ENCODE measurements at regions not wholly inside any gene's neighbourhood (a gene's known extent, or its start where the extent isn't known, plus 50 kb on each side); places are given as distances from the start of the nearest gene placed in this dataset.
"Not testable (repeated sequence)": the region's sequence is repeated elsewhere in the genome, so short reads cannot be mapped to it uniquely, and the experiment has no call there.

DNA sequence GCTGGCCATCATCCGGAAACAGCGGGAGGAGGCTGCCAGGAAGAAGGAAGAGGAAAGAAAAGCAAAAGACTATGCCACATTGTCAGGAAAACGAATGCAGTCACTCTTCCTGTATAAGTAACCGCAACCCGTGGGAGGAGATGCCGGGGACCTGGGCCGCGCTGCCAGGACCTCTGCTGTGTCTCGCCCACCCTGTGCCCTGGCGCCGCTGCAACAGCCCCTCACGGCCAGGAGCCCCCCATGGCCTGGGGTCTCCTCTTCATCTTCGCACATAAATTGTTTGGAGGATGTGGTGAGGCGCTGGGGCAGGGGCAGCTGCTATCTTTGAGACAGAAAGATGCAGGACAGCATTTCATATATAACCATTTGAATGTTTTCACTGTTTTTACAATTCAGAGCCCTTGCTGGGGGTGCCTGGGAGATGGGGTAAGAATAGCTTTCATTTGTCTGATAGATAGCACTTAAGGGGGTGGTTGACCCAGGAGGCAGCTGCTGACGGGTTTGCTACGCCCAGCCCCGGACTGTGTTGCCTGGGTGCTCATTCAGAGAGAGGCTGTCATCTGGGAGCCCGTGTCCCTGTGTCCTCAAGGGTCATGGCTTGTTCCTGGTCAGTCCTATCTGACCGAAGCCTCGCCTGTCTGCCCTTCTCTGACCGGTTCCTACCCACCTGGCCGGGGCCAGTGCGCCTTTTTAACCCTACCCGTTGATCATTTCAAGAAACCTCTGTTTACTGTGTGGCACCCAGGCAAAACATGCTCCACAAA, 1067.7 kb upstream of the COX7C start:
- peaks cover 4% of the 10 kb centered on the region; the same call in 1 of the 2 replicates for H3K4me1 ChIP-seq (ENCODE audit: insufficient read depth, low read length)
- no peak overlapping the region for H3K9ac ChIP-seq (ENCODE audit: low read depth, low read length)
- no peak overlapping the region for H3K4me3 ChIP-seq (ENCODE audit: low read length)
- H3K36me3 ChIP-seq (ENCODE audit: insufficient read depth, low read depth, low read length): no peaks in the 10 kb centered on the region
- H3K9me3 ChIP-seq (ENCODE audit: insufficient read depth, low read depth, low read length): peaks cover 3% of the 10 kb centered on the region; the same call in 1 of the 2 replicates
- H3K27me3 ChIP-seq (ENCODE audit: insufficient read depth, low read length): no peaks in the 10 kb centered on the region
- H3K27ac ChIP-seq (ENCODE audit: low read length): no peak overlapping the region

DNA sequence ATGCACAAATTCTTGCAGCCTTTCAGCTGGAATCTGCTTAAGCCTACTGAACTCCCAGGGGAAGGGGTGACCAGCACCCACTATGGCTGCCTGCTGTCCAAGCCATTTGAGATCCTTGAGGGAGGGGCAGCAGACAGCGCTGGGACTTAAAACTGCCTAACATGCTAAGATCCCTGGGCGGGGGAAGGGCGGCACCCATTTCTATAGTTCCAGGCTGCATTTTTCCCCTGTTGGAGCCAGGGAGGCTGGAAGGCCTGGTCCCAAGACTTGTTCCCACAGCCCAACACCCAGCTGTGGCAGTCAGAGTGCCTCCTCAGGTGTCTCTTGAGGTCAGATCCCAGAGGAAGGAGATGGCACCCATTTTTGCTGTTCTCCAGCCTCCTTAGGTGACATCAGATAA, 1061.3 kb upstream of the COX7C start:
- no peaks in the 10 kb centered on the region for H3K4me1 ChIP-seq (ENCODE audit: insufficient read depth, low read length)
- peaks cover 3% of the 10 kb centered on the region; the same call in 1 of the 2 replicates for H3K9me3 ChIP-seq (ENCODE audit: insufficient read depth, low read depth, low read length)
- H3K36me3 ChIP-seq (ENCODE audit: insufficient read depth, low read depth, low read length): no peaks in the 10 kb centered on the region
- H3K9ac ChIP-seq (ENCODE audit: low read depth, low read length): no peak overlapping the region
- H3K27me3 ChIP-seq (ENCODE audit: insufficient read depth, low read length): no peaks in the 10 kb centered on the region
- H3K4me3 ChIP-seq (ENCODE audit: low read length): no peak overlapping the region
- no peak overlapping the region for H3K27ac ChIP-seq (ENCODE audit: low read length)

DNA sequence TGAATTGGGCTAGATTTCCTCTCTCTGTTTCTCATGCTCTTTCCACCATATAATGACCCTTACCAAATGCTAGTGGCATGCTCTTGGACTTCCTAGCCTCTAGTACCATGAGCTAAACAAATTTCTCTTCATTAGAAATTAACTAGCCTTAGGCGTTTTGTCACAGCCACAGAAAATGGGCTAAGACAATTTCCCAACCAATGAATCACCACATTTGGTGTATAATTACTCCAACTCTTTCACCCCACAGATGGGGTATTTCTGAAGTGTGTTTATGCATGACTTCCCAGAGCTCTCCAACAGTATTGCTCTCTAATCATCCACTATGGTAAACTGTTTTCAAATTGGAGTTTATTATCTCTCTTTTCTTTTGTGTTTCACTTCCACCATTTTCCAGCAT, 1041.1 kb upstream of the COX7C start:
- H3K36me3 ChIP-seq (ENCODE audit: insufficient read depth, low read depth, low read length): no peaks in the 10 kb centered on the region
- no peaks in the 10 kb centered on the region for H3K9me3 ChIP-seq (ENCODE audit: insufficient read depth, low read depth, low read length)
- no peaks in the 10 kb centered on the region for H3K27me3 ChIP-seq (ENCODE audit: insufficient read depth, low read length)
- H3K9ac ChIP-seq (ENCODE audit: low read depth, low read length): no peak overlapping the region
- H3K27ac ChIP-seq (ENCODE audit: low read length): no peak overlapping the region
- no peaks in the 10 kb centered on the region for H3K4me1 ChIP-seq (ENCODE audit: insufficient read depth, low read length)
- no peak overlapping the region for H3K4me3 ChIP-seq (ENCODE audit: low read length)

DNA sequence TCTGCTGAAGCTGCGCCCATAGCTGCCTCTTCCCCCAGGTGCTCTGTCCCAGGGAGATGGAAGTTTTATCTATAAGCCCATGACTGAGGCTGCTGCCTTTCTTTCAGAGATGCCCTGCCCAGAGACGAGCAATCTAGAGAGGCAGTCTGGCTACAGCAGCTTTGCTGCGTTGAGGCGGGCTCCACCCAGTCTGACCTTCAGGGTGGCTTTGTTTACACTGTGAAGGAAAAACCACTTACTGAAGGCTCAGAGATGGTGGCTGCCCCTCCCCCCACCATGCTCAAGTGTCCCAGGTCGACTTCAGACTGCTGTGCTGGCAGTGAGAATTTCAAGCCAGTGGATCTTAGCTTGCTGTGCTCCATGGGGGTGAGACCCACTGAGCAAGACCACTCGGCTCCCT, 1029.9 kb upstream of the COX7C start:
- not testable (repeated sequence) for H3K27me3 ChIP-seq (ENCODE audit: insufficient read depth, low read length); H3K4me3 ChIP-seq (ENCODE audit: low read length); H3K36me3 ChIP-seq (ENCODE audit: insufficient read depth, low read depth, low read length); H3K27ac ChIP-seq (ENCODE audit: low read length); H3K9ac ChIP-seq (ENCODE audit: low read depth, low read length); H3K4me1 ChIP-seq (ENCODE audit: insufficient read depth, low read length); H3K9me3 ChIP-seq (ENCODE audit: insufficient read depth, low read depth, low read length)

DNA sequence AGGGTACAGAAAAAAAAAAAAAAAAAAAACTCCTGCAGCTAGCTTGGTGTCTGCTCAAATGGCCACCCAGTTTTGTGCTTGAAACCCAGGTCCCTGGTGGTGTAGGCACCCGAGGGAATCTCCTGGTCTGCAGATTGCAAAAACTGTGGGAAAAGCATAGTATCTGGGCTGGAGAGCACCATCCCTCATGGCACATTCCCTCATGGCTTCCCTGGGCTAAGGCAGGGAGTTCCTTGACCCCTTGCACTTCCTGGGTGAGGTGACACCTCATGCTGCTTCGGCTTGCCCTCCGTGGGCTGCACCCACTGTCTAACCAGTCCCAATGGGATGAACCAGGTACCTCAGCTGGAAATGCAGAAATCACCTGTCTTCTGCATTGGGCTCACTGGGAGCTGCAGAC, 1029.5 kb upstream of the COX7C start:
- not testable (repeated sequence) for H3K27ac ChIP-seq (ENCODE audit: low read length); H3K9me3 ChIP-seq (ENCODE audit: insufficient read depth, low read depth, low read length); H3K4me3 ChIP-seq (ENCODE audit: low read length); H3K27me3 ChIP-seq (ENCODE audit: insufficient read depth, low read length); H3K9ac ChIP-seq (ENCODE audit: low read depth, low read length); H3K36me3 ChIP-seq (ENCODE audit: insufficient read depth, low read depth, low read length); H3K4me1 ChIP-seq (ENCODE audit: insufficient read depth, low read length)

DNA sequence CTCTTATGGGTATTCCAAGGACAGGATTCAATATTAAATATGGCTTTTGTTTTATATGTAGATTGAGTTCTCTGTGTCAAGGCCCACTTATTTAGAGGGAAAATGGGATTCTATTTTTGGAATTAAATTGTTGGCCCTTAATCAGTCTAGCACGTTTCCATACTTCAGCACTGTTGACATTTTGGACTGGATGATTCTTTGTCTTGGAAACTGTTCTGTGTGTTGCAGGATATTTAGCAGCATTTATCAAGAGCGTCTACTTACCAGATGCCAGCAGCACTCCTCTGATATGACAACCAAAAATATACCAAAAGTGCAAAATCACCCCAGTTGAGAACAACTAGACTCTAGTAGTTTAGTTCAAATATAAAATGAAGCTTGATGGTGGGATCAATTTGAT, 1027.0 kb upstream of the COX7C start:
- no peak overlapping the region for H3K27ac ChIP-seq (ENCODE audit: low read length)
- no peaks in the 10 kb centered on the region for H3K36me3 ChIP-seq (ENCODE audit: insufficient read depth, low read depth, low read length)
- no peaks in the 10 kb centered on the region for H3K9me3 ChIP-seq (ENCODE audit: insufficient read depth, low read depth, low read length)
- no peak overlapping the region for H3K9ac ChIP-seq (ENCODE audit: low read depth, low read length)
- H3K27me3 ChIP-seq (ENCODE audit: insufficient read depth, low read length): no peaks in the 10 kb centered on the region
- H3K4me1 ChIP-seq (ENCODE audit: insufficient read depth, low read length): no peaks in the 10 kb centered on the region
- no peak overlapping the region for H3K4me3 ChIP-seq (ENCODE audit: low read length)

DNA sequence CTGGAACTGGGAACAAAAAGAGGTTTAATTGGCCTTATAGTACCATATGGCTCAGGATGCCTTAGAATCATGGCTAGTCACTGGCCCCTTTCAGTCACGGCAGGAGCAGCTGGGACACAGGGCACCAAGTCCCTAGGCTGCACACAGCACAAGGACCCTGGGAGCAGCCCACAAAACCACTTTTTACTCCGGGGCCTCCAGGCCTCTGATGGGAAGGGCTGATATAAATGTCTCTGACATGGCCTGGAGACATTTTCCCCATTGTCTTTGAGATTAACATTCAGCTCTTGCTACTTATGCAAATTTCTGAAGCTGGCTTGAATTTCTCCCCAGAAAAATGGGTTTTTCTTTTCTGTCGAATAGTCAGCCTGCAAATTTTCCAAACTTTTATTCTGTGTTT, 1026.4 kb upstream of the COX7C start:
- no peaks in the 10 kb centered on the region for H3K9me3 ChIP-seq (ENCODE audit: insufficient read depth, low read depth, low read length)
- H3K9ac ChIP-seq (ENCODE audit: low read depth, low read length): no peak overlapping the region
- no peaks in the 10 kb centered on the region for H3K36me3 ChIP-seq (ENCODE audit: insufficient read depth, low read depth, low read length)
- no peaks in the 10 kb centered on the region for H3K27me3 ChIP-seq (ENCODE audit: insufficient read depth, low read length)
- H3K4me1 ChIP-seq (ENCODE audit: insufficient read depth, low read length): no peaks in the 10 kb centered on the region
- no peak overlapping the region for H3K27ac ChIP-seq (ENCODE audit: low read length)
- H3K4me3 ChIP-seq (ENCODE audit: low read length): no peak overlapping the region

DNA sequence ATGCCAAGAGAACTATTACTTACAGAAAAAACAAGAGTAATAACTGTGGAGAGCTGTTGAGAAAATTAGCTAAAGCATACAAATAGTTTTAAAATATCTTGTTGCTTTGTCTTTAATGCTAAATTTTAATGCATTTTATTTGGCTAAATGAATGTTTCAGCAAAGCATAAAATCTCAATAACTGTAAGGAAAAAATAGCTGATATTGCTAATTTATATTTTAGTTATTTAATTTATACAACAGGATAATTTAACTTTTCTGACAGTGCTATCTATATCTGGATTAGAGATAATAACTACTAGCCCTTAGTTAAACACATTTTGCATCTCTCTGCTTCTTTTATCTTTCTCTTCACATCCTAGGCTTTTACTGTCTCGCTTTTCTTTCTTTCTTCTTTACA, 1014.9 kb upstream of the COX7C start:
- no peak overlapping the region for H3K9ac ChIP-seq (ENCODE audit: low read depth, low read length)
- no peak overlapping the region for H3K27ac ChIP-seq (ENCODE audit: low read length)
- no peaks in the 10 kb centered on the region for H3K9me3 ChIP-seq (ENCODE audit: insufficient read depth, low read depth, low read length)
- H3K36me3 ChIP-seq (ENCODE audit: insufficient read depth, low read depth, low read length): no peaks in the 10 kb centered on the region
- H3K27me3 ChIP-seq (ENCODE audit: insufficient read depth, low read length): no peaks in the 10 kb centered on the region
- H3K4me3 ChIP-seq (ENCODE audit: low read length): no peak overlapping the region
- H3K4me1 ChIP-seq (ENCODE audit: insufficient read depth, low read length): no peaks in the 10 kb centered on the region

DNA sequence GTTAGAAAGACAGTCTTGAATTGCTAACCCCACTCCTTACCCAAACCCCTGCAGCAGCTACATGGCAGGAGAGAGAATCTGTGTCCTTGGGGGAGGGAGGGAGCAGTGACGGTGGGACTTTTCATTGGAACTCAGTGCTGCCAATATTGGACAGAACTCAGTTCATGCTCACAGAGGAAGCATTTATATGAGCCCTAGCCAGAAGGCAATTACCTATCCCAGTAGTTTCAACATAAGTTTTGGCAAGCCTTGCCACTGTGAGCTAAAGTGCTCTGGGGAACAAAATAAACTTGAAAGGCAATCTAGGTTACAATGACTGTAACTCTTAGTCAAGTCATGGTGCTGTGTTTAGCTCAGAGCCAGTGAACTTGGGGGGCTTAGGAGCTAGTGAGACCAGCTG, 1013.4 kb upstream of the COX7C start:
- Histone ChIP-seq H3K9ac (ENCODE audit: low read depth, low read length) (no peak overlapping the region), H3K9me3 (ENCODE audit: insufficient read depth, low read depth, low read length) (no peaks in the 10 kb centered on the region), H3K36me3 (ENCODE audit: insufficient read depth, low read depth, low read length) (no peaks in the 10 kb centered on the region), H3K4me3 (ENCODE audit: low read length) (no peak overlapping the region), H3K4me1 (ENCODE audit: insufficient read depth, low read length) (no peaks in the 10 kb centered on the region), H3K27ac (ENCODE audit: low read length) (no peak overlapping the region), H3K27me3 (ENCODE audit: insufficient read depth, low read length) (no peaks in the 10 kb centered on the region)

DNA sequence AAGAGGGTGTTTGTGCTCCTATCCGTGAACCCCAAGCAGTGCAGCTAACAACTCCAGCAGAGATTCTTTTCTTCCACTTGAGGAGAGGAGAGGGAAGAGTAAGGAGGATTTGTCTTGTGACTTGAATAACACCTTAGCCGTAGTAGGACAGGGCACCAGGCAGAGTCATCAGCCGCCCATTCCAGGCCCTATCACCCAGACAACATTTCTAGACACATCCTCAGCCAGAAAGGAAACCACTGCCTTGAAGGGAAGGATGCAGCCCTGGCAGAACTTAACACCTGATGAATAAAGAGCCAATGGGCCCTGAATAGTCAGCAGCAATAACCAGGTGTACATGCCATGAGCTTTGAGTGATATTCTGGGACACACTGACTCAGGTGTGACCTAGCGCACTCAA, 1013.0 kb upstream of the COX7C start:
- no peak overlapping the region for H3K9ac ChIP-seq (ENCODE audit: low read depth, low read length)
- H3K36me3 ChIP-seq (ENCODE audit: insufficient read depth, low read depth, low read length): no peaks in the 10 kb centered on the region
- H3K4me1 ChIP-seq (ENCODE audit: insufficient read depth, low read length): no peaks in the 10 kb centered on the region
- H3K27ac ChIP-seq (ENCODE audit: low read length): no peak overlapping the region
- H3K27me3 ChIP-seq (ENCODE audit: insufficient read depth, low read length): no peaks in the 10 kb centered on the region
- H3K9me3 ChIP-seq (ENCODE audit: insufficient read depth, low read depth, low read length): no peaks in the 10 kb centered on the region
- no peak overlapping the region for H3K4me3 ChIP-seq (ENCODE audit: low read length)

DNA sequence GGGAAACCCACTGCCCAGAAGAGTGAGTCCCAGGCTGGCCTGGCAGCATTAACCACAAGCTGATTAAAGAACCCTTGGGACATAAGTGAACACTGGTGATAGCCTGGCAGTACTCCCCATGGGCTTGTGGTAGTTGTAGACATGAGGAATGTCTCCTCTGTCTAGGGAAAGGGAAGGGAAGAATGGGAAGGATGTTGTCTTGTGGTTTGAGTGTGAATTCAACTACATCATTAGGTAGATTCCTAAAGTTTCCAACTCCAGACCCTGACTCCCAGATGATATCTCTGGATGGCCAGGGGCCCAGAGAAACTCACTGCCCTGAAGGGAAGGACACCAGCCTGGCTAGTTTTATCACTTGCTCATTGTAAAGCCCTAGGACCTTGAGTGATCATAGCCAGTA, 1012.4 kb upstream of the COX7C start:
- H3K27ac ChIP-seq (ENCODE audit: low read length): no peak overlapping the region
- H3K9me3 ChIP-seq (ENCODE audit: insufficient read depth, low read depth, low read length): no peaks in the 10 kb centered on the region
- H3K4me1 ChIP-seq (ENCODE audit: insufficient read depth, low read length): no peaks in the 10 kb centered on the region
- no peak overlapping the region for H3K9ac ChIP-seq (ENCODE audit: low read depth, low read length)
- H3K4me3 ChIP-seq (ENCODE audit: low read length): no peak overlapping the region
- no peaks in the 10 kb centered on the region for H3K27me3 ChIP-seq (ENCODE audit: insufficient read depth, low read length)
- H3K36me3 ChIP-seq (ENCODE audit: insufficient read depth, low read depth, low read length): no peaks in the 10 kb centered on the region

DNA sequence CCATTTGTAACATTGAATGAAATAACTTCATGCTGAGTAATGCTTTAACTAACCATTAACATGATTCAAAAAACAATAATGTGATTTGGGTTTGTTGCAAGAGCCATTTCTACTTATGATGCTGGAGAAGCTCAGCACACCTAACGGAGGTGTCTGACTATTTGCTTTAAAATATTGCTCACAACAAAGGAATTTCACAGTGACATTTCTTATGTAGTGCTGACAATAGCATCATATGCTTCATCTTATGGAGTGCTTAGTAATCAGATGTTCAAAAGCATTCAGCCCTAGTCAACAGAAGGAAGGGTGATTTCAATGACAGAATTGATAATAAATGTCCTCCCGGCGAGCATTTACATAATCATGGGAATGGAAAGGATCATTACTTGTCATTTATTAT, 1003.3 kb upstream of the COX7C start:
- no peaks in the 10 kb centered on the region for H3K27me3 ChIP-seq (ENCODE audit: insufficient read depth, low read length)
- no peak overlapping the region for H3K27ac ChIP-seq (ENCODE audit: low read length)

More for the DNA sequence above, 1003.3 kb upstream of the COX7C start:
- H3K9me3 ChIP-seq (ENCODE audit: insufficient read depth, low read depth, low read length): peaks cover 7% of the 10 kb centered on the region; the same call in 1 of the 2 replicates
- H3K9ac ChIP-seq (ENCODE audit: low read depth, low read length): no peak overlapping the region
- H3K36me3 ChIP-seq (ENCODE audit: insufficient read depth, low read depth, low read length): no peaks in the 10 kb centered on the region
- H3K4me3 ChIP-seq (ENCODE audit: low read length): no peak overlapping the region
- H3K4me1 ChIP-seq (ENCODE audit: insufficient read depth, low read length): no peaks in the 10 kb centered on the region
